GM23248 (cell line): ENCODE measurements at regions not wholly inside any gene's neighbourhood (a gene's known extent, or its start where the extent isn't known, plus 50 kb on each side); places are given as distances from the start of the nearest gene placed in this dataset.
"Not testable (repeated sequence)": the region's sequence is repeated elsewhere in the genome, so short reads cannot be mapped to it uniquely, and the experiment has no call there.

Experiments
- DNase-seq: peaks from one replicate; pipeline ENCODE4 v3.0.0-alpha.2; 2015
- H2AFZ ChIP-seq: fragments of 200-600 bp; sonication (generic); 2 replicates; pipeline ENCODE4 v1.6.1; 2016; ENCODE audit warnings: antibody characterized with exemption
- H3F3A ChIP-seq: fragments of 200-600 bp; sonication (generic); 2 replicates; pipeline ENCODE4 v1.6.1; 2016; ENCODE audit warnings: mild to moderate bottlenecking, antibody characterized with exemption, mixed run types; ENCODE audit not compliant: insufficient read depth
- H3K27ac ChIP-seq: fragments of 200-600 bp; sonication (generic); 2 replicates; pipeline ENCODE4 v1.5.1; 2016; ENCODE audit warnings: mild to moderate bottlenecking
- H3K27me3 ChIP-seq: fragments of 200-600 bp; sonication (generic); replicated peaks from 2 replicates; pipeline ENCODE4 v1.6.1; 2016; ENCODE audit warnings: mild to moderate bottlenecking; ENCODE audit not compliant: insufficient read depth
- H3K36me3 ChIP-seq: fragments of 200-600 bp; sonication (generic); 2 replicates; pipeline ENCODE4 v1.6.1; 2016; ENCODE audit warnings: low read depth, mild to moderate bottlenecking
- H3K4me1 ChIP-seq: fragments of 200-600 bp; sonication (generic); 2 replicates; pipeline ENCODE4 v1.6.1; 2016; ENCODE audit warnings: mild to moderate bottlenecking; ENCODE audit not compliant: insufficient read depth
- H3K4me2 ChIP-seq: fragments of 200-600 bp; sonication (generic); one replicate; pipeline ENCODE4 v1.6.1; 2016; ENCODE audit warnings: mild to moderate bottlenecking; ENCODE audit not compliant: unreplicated experiment
- H3K4me3 ChIP-seq: fragments of 200-600 bp; sonication (generic); 2 replicates; pipeline ENCODE4 v1.5.1; 2016; ENCODE audit warnings: mild to moderate bottlenecking
- H3K79me2 ChIP-seq: fragments of 200-600 bp; sonication (generic); 2 replicates; pipeline ENCODE4 v1.6.1; 2016; ENCODE audit warnings: mild to moderate bottlenecking; ENCODE audit not compliant: insufficient read depth
- H3K9ac ChIP-seq: fragments of 200-600 bp; sonication (generic); 2 replicates; pipeline ENCODE4 v1.6.1; 2016; ENCODE audit warnings: mild to moderate bottlenecking
- H3K9me2 ChIP-seq: fragments of 200-600 bp; sonication (generic); 2 replicates; pipeline ENCODE4 v1.6.1; 2016; ENCODE audit warnings: mixed run types, mild to moderate bottlenecking, moderate library complexity; ENCODE audit not compliant: insufficient read depth
- H3K9me3 ChIP-seq: fragments of 200-600 bp; sonication (generic); one replicate; pipeline ENCODE4 v1.6.1; 2017; ENCODE audit warnings: low read depth
- H4K20me1 ChIP-seq: fragments of 200-600 bp; sonication (generic); 2 replicates; pipeline ENCODE4 v1.6.0; 2016; ENCODE audit not compliant: insufficient read depth
- EZH2 ChIP-seq: fragments of 200-600 bp; sonication (generic); IDR thresholded peaks from 2 replicates; pipeline ENCODE4 v1.6.1; 2018; ENCODE audit warnings: antibody characterized with exemption, mild to moderate bottlenecking; ENCODE audit not compliant: insufficient read depth, poor library complexity, severe bottlenecking
- EZH2phosphoT487 ChIP-seq: fragments of 200-600 bp; sonication (generic); IDR thresholded peaks from 2 replicates; pipeline ENCODE4 v1.6.1; 2018; ENCODE audit warnings: antibody characterized with exemption, moderate library complexity, mild to moderate bottlenecking, low read depth; ENCODE audit not compliant: insufficient read depth
- WGBS, 2 experiments: methylation state at CpG; one replicate each; pipeline ENCODE4 v1.1.6; 2015 to 2017; ENCODE audit warnings: low lambda C conversion rate in 2 of 2, low coverage in 1 of 2; ENCODE audit errors: missing lambda C conversion rate in 2 of 2; 5-methylcytosine and 5-hydroxymethylcytosine counted together
- in situ Hi-C: fragments of 300-500 bp; cut with MboI; formaldehyde crosslinking; loops from 2 replicates; pipeline ENCODE4 v1.15.0; 2020

GRCh38 chr11:11718511-11718910 is 96.7 kb upstream of the GALNT18 start:
- Histone ChIP-seq H4K20me1 (no peaks in the 10 kb centered on the region), H3K4me2 (no peak overlapping the region), H3K9ac (no peak overlapping the region), H3K36me3 (no peaks in the 10 kb centered on the region), H3K27me3 (peaks cover 35% of the 10 kb centered on the region), H3K9me3 (peaks cover 5% of the 10 kb centered on the region), H3F3A (no peaks in the 10 kb centered on the region), H3K27ac (no peak overlapping the region), H2AFZ (no peak overlapping the region), H3K79me2 (no peaks in the 10 kb centered on the region), H3K9me2 (no peaks in the 10 kb centered on the region), H3K4me1 (no peaks in the 10 kb centered on the region), H3K4me3 (no peak overlapping the region)
- DNase-seq, result no peak
- TF ChIP-seq EZH2 (no peak), EZH2phosphoT487 (no peak)
- in situ Hi-C loops, result no loop called here
- WGBS, 2 experiments, result 6 to 7% methylated on average over 3 of the region's 3 CpGs

GRCh38 chr11:11717064-11717725 is 95.4 kb upstream of the GALNT18 start:
- peaks cover 5% of the 10 kb centered on the region for H3K9me3 ChIP-seq
- DNase-seq, result no peak
- no peak overlapping the region for H3K4me2 ChIP-seq
- H3K9me2 ChIP-seq, result no peaks in the 10 kb centered on the region
- peaks cover 34% of the 10 kb centered on the region for H3K27me3 ChIP-seq
- H3F3A ChIP-seq, result no peaks in the 10 kb centered on the region
- TF ChIP-seq EZH2phosphoT487 (no peak), EZH2 (no peak)
- no peak overlapping the region for H3K4me3 ChIP-seq
- no peaks in the 10 kb centered on the region for H3K79me2 ChIP-seq
- WGBS, 2 experiments, result 56 to 58% methylated on average over 15 of the region's 15 CpGs
- no peak overlapping the region for H2AFZ ChIP-seq
- no peaks in the 10 kb centered on the region for H3K4me1 ChIP-seq
- H3K36me3 ChIP-seq, result no peaks in the 10 kb centered on the region
- in situ Hi-C loops, result no loop called here
- no peak overlapping the region for H3K9ac ChIP-seq
- no peaks in the 10 kb centered on the region for H4K20me1 ChIP-seq
- H3K27ac ChIP-seq, result no peak overlapping the region

GRCh38 chr11:11715075-11715474 is 93.3 kb upstream of the GALNT18 start:
- H3K9me3 ChIP-seq, H3K36me3 ChIP-seq, H3K9me2 ChIP-seq, H3K79me2 ChIP-seq, H2AFZ ChIP-seq, in situ Hi-C loops, H3K4me1 ChIP-seq, H3K9ac ChIP-seq, DNase-seq, H3K27ac ChIP-seq, H3K4me3 ChIP-seq, H3K4me2 ChIP-seq, H4K20me1 ChIP-seq, H3F3A ChIP-seq: not testable (repeated sequence)
- 29 to 32% methylated on average over 1 of the region's 1 CpG for WGBS, 2 experiments
- peaks cover 23% of the 10 kb centered on the region for H3K27me3 ChIP-seq

GRCh38 chr11:11710556-11710955 is 88.8 kb upstream of the GALNT18 start:
- H3K9me2 ChIP-seq, result no peaks in the 10 kb centered on the region
- WGBS, 2 experiments, result 18 to 23% methylated on average over 4 of the region's 4 CpGs
- no peak overlapping the region for H3K27ac ChIP-seq
- H3K36me3 ChIP-seq, result no peaks in the 10 kb centered on the region
- no peaks in the 10 kb centered on the region for H4K20me1 ChIP-seq
- no peak overlapping the region for H3K4me2 ChIP-seq
- H3K79me2 ChIP-seq, result no peaks in the 10 kb centered on the region
- no peak for DNase-seq
- peaks cover 4% of the 10 kb centered on the region; the same call in 1 of the 2 replicates for H3K4me1 ChIP-seq
- no peak overlapping the region for H2AFZ ChIP-seq
- H3K27me3 ChIP-seq, result peaks cover 6% of the 10 kb centered on the region; the same call in 1 of the 2 replicates
- no peak for TF ChIP-seq EZH2phosphoT487
- H3K9me3 ChIP-seq, result no peaks in the 10 kb centered on the region
- H3K9ac ChIP-seq, result no peak overlapping the region
- H3F3A ChIP-seq, result no peaks in the 10 kb centered on the region
- H3K4me3 ChIP-seq, result no peak overlapping the region
- in situ Hi-C loops, result no loop called here
